Muscle layer of duodenum (tissue), 2 donors: ENCODE measurements at regions not wholly inside any gene's neighbourhood (a gene's known extent, or its start where the extent isn't known, plus 50 kb on each side); places are given as distances from the start of the nearest gene placed in this dataset.

ENCODE experiments used
- H3K27ac ChIP-seq: one replicate; pipeline ENCODE4 v1.7.0; 2013; ENCODE audit warnings: mild to moderate bottlenecking, low read length
- H3K27me3 ChIP-seq: one replicate; pipeline ENCODE4 v1.7.0; 2013; ENCODE audit warnings: low read depth, mild to moderate bottlenecking, control low read depth, low read length
- H3K36me3 ChIP-seq, 2 donors: one replicate each; pipeline ENCODE4 v1.7.0; 2013; ENCODE audit warnings: low read length in 2 of 2, control low read depth in 1 of 2, mild to moderate bottlenecking in 1 of 2; ENCODE audit not compliant: insufficient read depth in 2 of 2, control insufficient read depth in 1 of 2
- H3K4me1 ChIP-seq, 2 donors: one replicate each; pipeline ENCODE4 v1.7.0; 2013; ENCODE audit warnings: low read length in 2 of 2, mild to moderate bottlenecking in 2 of 2, control low read depth in 1 of 2, moderate library complexity in 1 of 2; ENCODE audit not compliant: insufficient read depth in 2 of 2, control insufficient read depth in 1 of 2
- H3K4me3 ChIP-seq, 2 donors: one replicate each; pipeline ENCODE4 v1.7.0; 2013; ENCODE audit warnings: low read length in 2 of 2, low read depth in 1 of 2, mild to moderate bottlenecking in 1 of 2
- H3K9me3 ChIP-seq, 2 donors: one replicate each; pipeline ENCODE4 v1.7.0; 2013; ENCODE audit warnings: low read length in 2 of 2, control low read depth in 1 of 2, mild to moderate bottlenecking in 1 of 2; ENCODE audit not compliant: control insufficient read depth in 1 of 2
- donor health status: healthy.

DNA sequence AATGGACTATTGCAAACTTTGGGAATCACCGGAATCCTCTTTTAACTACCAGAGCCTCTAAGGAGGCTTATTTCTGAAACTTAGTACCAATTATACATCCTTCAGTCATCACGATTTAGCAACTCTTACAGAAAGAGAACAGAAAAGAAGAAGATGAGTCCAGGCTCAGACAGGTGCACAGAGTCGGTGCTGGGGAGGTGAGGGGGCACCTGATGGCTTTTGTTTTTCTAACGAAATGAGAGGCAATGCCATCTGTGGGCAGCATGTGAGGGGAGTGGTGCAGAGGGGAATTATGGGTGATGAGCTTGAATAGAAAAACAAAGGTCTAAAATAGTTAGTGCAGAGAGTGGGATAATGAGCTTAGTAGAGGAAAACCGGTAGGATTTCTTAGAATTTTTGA, 522.6 kb downstream of the CMPK2 start:
- Histone ChIP-seq H3K27ac (no peak overlapping the region), H3K4me1 (no peaks in the 10 kb centered on the region), H3K27me3 (no peaks in the 10 kb centered on the region), H3K9me3 (no peaks in the 10 kb centered on the region), H3K4me3 (no peak overlapping the region), H3K36me3 (no peaks in the 10 kb centered on the region)

DNA sequence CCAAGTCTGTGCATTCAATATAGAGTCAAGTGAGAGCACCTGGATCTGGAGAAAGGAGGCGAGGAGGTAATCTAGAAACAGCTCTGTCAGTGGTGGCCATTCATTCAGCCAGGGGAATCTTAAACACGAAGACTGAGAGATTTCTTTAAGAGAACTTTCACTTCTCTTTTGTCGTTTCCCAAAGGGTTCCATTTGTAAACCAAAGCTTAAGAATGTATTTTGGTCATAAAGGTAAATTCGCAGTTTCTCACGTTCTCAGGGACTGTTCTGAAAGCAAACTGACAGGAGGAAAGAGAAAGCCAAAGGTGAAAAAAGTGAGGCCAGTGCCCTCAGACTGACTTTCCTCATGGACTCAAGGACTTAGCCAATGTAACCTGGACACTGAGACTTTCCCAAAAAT, 513.5 kb downstream of the CMPK2 start:
- no peaks in the 10 kb centered on the region for H3K4me1 ChIP-seq
- H3K4me3 ChIP-seq, result no peak overlapping the region
- no peaks in the 10 kb centered on the region for H3K36me3 ChIP-seq
- no peaks in the 10 kb centered on the region for H3K9me3 ChIP-seq
- H3K27ac ChIP-seq, result no peak overlapping the region
- H3K27me3 ChIP-seq, result no peaks in the 10 kb centered on the region

DNA sequence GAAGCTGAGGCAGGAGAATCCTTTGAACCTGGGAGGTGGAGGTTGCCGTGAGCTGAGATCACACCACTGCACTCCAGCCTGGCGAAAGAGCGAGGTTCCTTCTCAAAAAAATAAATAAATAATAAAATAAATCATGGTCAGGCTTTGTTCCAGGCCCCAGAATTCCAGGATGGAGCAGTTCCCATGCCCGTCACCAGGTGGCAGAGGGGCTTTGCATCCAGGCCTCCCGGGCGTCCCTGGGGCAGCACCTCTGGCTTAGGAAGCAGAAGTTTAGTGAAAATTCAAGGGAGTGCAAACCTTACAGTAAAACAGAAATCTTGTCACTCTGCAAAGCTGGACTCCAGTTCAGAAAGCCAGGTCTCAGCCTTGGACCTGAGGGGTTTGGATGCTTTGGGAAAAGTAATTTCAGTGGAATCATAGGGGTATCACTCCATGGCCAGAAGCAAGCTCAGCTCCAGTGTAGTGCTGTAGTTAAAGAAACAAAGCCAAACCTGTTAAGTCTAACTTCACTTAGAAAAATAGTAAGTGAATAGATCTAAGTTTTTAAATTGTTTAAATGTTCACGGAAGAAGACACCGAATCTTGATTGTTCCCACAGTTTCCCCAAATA, 512.7 kb downstream of the CMPK2 start:
- no peaks in the 10 kb centered on the region for H3K4me1 ChIP-seq
- H3K36me3 ChIP-seq, result no peaks in the 10 kb centered on the region
- no peak overlapping the region for H3K4me3 ChIP-seq
- no peak overlapping the region for H3K27ac ChIP-seq
- no peaks in the 10 kb centered on the region for H3K27me3 ChIP-seq
- H3K9me3 ChIP-seq, result no peaks in the 10 kb centered on the region

DNA sequence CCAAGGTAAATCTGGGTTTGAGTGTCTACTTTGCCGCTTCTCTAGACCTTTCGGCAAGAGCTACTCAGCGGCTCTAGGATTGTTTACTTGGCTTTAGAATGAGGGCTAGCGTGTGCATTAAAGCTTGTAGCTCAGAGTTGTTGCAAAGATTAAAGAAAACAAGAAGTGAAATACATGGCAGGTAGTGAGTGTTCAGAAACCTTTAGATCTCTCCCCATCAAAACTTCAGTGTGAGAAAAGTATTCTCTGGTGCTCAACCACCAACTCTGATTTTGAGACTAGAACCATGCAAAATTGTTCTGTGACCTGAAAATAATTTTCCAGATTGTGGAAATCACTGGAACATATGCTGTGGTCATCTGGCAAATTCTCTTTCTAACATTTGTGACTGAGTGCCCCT, 512.0 kb downstream of the CMPK2 start:
- H3K4me1 ChIP-seq, result no peaks in the 10 kb centered on the region
- H3K27me3 ChIP-seq, result no peaks in the 10 kb centered on the region
- no peak overlapping the region for H3K27ac ChIP-seq
- no peaks in the 10 kb centered on the region for H3K36me3 ChIP-seq
- H3K4me3 ChIP-seq, result no peak overlapping the region
- no peaks in the 10 kb centered on the region for H3K9me3 ChIP-seq

DNA sequence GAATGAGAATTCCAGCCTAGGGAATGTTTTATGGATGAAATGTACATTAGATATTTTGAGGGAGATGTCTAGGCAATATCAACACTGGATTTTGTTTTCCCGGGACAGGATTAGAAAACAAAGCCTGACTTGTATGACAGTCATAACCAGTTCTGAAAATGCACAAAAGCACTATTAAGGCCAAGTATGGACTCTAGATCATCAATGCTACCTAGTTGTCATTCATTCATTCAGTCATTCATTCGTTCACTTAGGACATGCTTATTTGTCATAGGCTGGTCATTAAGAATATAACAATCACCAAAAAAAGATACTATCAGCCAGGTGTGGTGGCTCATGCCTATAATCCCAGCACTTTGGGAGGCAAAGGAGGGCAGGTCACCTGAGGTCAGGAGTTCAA, 511.2 kb downstream of the CMPK2 start:
- no peaks in the 10 kb centered on the region for H3K36me3 ChIP-seq
- H3K9me3 ChIP-seq, result no peaks in the 10 kb centered on the region
- no peak overlapping the region for H3K27ac ChIP-seq
- H3K4me3 ChIP-seq, result no peak overlapping the region
- H3K4me1 ChIP-seq, result no peaks in the 10 kb centered on the region
- H3K27me3 ChIP-seq, result no peaks in the 10 kb centered on the region

DNA sequence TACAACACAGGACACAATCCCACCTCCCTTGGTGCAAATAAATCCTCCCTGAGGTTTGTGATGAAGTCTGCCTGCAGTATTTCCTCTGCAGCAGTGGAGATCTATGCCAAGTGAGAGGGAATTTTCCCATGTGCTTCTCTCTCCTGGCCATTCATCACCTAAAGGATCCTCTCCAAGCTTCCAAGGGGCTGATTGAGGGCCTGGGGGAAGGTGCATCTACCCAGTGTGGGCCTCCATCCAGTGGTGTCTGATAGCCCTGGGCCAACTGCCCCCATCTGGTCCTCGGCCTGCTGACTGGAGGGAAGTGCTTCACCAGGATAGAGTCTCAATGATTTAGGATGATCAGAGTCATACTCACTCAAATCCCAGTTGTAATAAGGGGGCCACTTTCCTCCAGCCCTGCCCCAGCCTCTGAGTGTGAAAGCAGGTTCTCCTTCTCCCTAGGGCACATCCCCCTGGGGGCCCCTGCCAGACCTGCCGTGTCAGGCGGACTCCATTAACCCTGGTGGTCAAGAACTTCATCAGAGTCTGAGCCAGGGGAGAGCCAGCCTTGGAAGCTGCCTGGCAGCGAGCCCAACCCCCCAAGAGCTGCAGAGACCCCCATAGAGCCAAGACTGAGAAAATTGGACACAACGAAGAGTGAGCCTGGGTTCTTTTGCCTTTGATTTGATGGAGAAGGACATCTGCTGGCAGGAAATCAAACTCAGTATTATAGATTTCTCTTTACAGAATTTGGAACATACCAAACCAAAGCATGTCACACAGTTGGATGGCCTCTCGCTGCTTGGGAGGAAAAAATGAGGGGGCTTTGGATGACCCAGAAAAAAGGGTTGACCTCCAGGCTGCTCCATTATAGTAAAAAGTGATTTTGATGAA, 509.6 kb downstream of the CMPK2 start:
- H3K4me3 ChIP-seq, result no peak overlapping the region
- no peaks in the 10 kb centered on the region for H3K4me1 ChIP-seq
- H3K27me3 ChIP-seq, result no peaks in the 10 kb centered on the region
- H3K36me3 ChIP-seq, result no peaks in the 10 kb centered on the region
- no peak overlapping the region for H3K27ac ChIP-seq
- H3K9me3 ChIP-seq, result no peaks in the 10 kb centered on the region

DNA sequence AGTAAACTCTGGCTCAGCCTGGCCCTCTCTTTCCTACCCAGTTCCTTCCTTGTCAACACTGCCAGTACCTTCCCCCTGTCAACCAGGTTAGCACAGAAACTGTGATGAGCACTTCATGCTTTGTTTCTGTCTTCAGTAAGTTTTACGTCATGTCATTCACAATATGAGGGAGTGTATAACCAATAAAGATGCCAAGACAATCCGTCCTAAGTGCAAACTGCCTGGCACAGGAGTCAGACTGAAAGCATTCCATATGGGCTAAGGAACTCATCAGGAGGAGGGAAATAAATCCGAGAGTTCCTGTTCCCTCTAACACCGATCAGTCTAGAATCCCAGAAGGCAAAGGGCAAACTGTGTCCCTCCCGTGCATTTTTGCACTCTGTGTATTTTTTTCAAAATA, 507.2 kb downstream of the CMPK2 start:
- no peaks in the 10 kb centered on the region for H3K36me3 ChIP-seq
- no peak overlapping the region for H3K4me3 ChIP-seq
- H3K4me1 ChIP-seq, result no peaks in the 10 kb centered on the region
- no peak overlapping the region for H3K27ac ChIP-seq
- no peaks in the 10 kb centered on the region for H3K9me3 ChIP-seq
- no peaks in the 10 kb centered on the region for H3K27me3 ChIP-seq

DNA sequence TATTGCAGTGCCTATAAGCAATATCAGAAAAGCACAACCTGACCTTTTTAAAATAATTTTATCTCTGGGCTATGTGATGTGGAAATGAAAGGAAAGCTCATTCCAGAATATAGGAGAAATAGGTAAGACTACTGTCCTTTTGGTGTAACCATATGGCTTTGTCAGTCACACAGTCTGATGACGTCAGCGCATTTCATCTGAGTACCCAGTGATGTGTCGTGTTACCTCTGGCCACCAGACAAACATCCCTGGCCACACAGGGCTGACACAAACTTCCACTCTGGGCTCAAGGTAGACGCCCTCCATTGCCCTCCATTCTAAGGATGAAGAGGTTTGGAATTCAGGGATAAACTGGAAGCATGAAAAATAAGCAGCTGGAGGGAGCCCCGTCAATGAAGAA, 506.7 kb downstream of the CMPK2 start:
- no peaks in the 10 kb centered on the region for H3K27me3 ChIP-seq
- no peaks in the 10 kb centered on the region for H3K9me3 ChIP-seq
- H3K27ac ChIP-seq, result no peak overlapping the region
- H3K4me1 ChIP-seq, result no peaks in the 10 kb centered on the region
- H3K36me3 ChIP-seq, result no peaks in the 10 kb centered on the region
- H3K4me3 ChIP-seq, result no peak overlapping the region

DNA sequence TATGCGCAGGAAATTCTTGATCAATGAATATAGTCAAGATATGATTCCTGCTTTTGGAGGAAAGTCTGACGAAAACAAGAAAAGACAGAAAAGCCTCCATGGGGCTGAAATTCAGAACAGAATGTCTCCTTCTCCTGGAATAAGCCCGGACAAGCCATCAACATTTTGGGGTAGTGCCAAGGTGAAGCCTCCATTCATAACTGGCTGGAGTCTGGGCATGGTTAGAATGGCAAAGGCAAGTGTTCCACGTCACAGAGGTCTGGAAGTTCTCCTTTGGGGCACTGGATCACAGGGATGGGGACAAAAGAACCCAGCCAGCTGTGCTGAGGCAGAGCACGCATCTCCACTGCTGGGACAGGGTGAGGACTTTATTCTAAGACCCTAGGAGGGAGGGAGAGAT, 505.7 kb downstream of the CMPK2 start:
- Histone ChIP-seq H3K4me3 (no peak overlapping the region), H3K27ac (no peak overlapping the region), H3K36me3 (no peaks in the 10 kb centered on the region), H3K9me3 (no peaks in the 10 kb centered on the region), H3K27me3 (no peaks in the 10 kb centered on the region), H3K4me1 (no peaks in the 10 kb centered on the region)

DNA sequence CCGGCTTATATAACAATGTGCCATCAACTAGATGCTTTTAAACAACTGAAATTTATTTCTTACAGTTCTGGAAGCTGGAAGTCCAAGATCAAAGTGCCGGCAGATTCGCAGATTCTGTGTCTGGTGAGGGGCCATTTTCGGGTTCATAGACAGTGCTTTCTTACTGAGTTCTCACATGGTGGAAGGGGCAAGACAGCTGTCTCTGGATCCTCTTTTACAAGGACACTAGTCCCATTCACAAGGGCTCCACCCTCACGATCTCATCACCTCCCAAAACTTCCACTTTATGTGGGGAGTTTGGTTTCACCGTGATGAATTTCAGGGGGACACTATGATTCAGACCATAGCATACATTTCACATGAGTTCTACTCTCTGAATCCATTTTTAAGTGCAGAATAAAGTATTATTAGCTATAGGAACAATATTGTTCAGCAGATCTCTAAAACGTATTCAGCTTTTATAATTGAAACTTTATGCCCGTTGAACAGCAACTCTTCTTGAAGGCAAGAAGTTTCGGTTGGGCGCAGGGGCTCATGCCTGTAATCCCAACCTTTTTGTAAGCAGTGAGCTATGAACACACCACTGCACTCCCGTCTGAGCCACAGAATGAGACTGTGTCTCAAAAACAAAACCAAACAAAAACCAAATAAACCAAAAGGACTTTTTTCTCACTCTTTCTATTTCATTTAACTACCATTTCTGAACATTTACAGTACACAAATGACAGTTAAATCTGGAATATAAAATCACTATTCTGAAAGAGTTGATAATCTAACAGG, 502.8 kb downstream of the CMPK2 start:
- Histone ChIP-seq H3K27me3 (no peaks in the 10 kb centered on the region), H3K4me3 (no peak overlapping the region), H3K36me3 (no peaks in the 10 kb centered on the region), H3K9me3 (no peaks in the 10 kb centered on the region), H3K4me1 (no peaks in the 10 kb centered on the region), H3K27ac (no peak overlapping the region)

DNA sequence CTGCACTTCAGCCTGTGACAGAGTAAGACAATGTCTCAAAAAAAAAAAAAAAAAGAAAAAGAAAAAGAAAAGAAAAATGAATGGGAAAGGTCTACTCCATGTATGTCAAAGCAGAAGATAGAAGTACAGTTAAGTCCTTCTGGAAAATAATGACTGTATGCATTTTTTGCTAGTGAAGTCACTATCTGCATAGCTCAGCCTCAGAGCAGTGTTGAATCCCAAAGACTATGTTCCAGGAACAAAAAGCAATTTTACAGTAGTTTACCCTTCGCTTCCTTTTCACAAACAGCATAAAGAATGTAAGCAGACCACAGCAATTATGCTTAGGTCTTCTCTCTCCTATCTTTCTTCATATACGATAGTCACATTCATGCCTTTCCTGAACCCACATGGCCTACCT, 497.4 kb downstream of the CMPK2 start:
- Histone ChIP-seq H3K4me3 (no peak overlapping the region), H3K36me3 (no peaks in the 10 kb centered on the region), H3K27me3 (no peaks in the 10 kb centered on the region), H3K9me3 (no peaks in the 10 kb centered on the region), H3K4me1 (peaks cover 0 to 3% of the 10 kb centered on the region in 2 donors), H3K27ac (no peak overlapping the region)
